H9 (cell line): ENCODE measurements at regions not wholly inside any gene's neighbourhood (a gene's known extent, or its start where the extent isn't known, plus 50 kb on each side); places are given as distances from the start of the nearest gene placed in this dataset.

Source experiments
- DNase-seq: peaks from one replicate; pipeline ENCODE4 v3.0.0-alpha.2; 2017
- H2AFZ ChIP-seq: one replicate; pipeline ENCODE4 v1.6.1; 2013; ENCODE audit warnings: mild to moderate bottlenecking, low read length, control low read depth, moderate library complexity
- H2AK5ac ChIP-seq: 2 replicates; pipeline ENCODE4 v1.6.1; 2013; ENCODE audit warnings: low read length, control low read depth, mixed read lengths; ENCODE audit not compliant: insufficient read length
- H2BK120ac ChIP-seq: one replicate; pipeline ENCODE4 v1.6.1; 2013; ENCODE audit warnings: low read depth, mild to moderate bottlenecking, low read length, control low read depth, inconsistent platforms; ENCODE audit not compliant: poor library complexity, severe bottlenecking
- H2BK12ac ChIP-seq: 2 replicates; pipeline ENCODE4 v1.6.1; 2013; ENCODE audit warnings: low read length, control low read depth, mixed read lengths, low read depth; ENCODE audit not compliant: insufficient read length
- H2BK15ac ChIP-seq: 2 replicates; pipeline ENCODE4 v1.6.1; 2013; ENCODE audit warnings: low read depth, low read length, control low read depth
- H2BK20ac ChIP-seq: one replicate; pipeline ENCODE4 v1.6.1; 2013; ENCODE audit warnings: low read depth, mild to moderate bottlenecking, low read length, control low read depth, inconsistent platforms; ENCODE audit not compliant: poor library complexity, severe bottlenecking
- H2BK5ac ChIP-seq: 2 replicates; pipeline ENCODE4 v1.6.1; 2013; ENCODE audit warnings: low read length, control low read depth, mixed read lengths; ENCODE audit not compliant: insufficient read length
- H3K14ac ChIP-seq: 2 replicates; pipeline ENCODE4 v1.6.1; 2013; ENCODE audit warnings: low read length, control low read depth; ENCODE audit not compliant: insufficient read depth
- H3K18ac ChIP-seq: 2 replicates; pipeline ENCODE4 v1.6.1; 2013; ENCODE audit warnings: low read depth, mild to moderate bottlenecking, mixed read lengths, low read length, control low read depth; ENCODE audit not compliant: insufficient read length
- H3K23ac ChIP-seq: 2 replicates; pipeline ENCODE4 v1.6.1; 2013; ENCODE audit warnings: low read length, control low read depth, mixed read lengths, low read depth; ENCODE audit not compliant: insufficient read length
- H3K23me2 ChIP-seq: 2 replicates; pipeline ENCODE4 v1.6.1; 2013; ENCODE audit warnings: low read depth, mild to moderate bottlenecking, mixed read lengths, low read length, control low read depth; ENCODE audit not compliant: insufficient read length, poor library complexity, severe bottlenecking
- H3K27ac ChIP-seq: 2 replicates; pipeline ENCODE4 v1.5.1; 2013; ENCODE audit warnings: low read length, control low read depth, mixed read lengths, low read depth; ENCODE audit not compliant: insufficient read length
- H3K27me3 ChIP-seq: 2 replicates; pipeline ENCODE4 v1.6.1; 2013; ENCODE audit warnings: low read length, control low read depth, inconsistent platforms; ENCODE audit not compliant: insufficient read depth
- H3K4ac ChIP-seq: 2 replicates; pipeline ENCODE4 v1.6.1; 2013; ENCODE audit warnings: low read depth, mild to moderate bottlenecking, control low read depth, inconsistent platforms, low read length, moderate library complexity
- H3K4me1 ChIP-seq: 2 replicates; pipeline ENCODE4 v1.6.1; 2013; ENCODE audit warnings: low read length, control low read depth, inconsistent platforms; ENCODE audit not compliant: insufficient read depth
- H3K4me2 ChIP-seq: 2 replicates; pipeline ENCODE4 v1.6.1; 2013; ENCODE audit warnings: low read length, control low read depth, mixed read lengths; ENCODE audit not compliant: insufficient read length, insufficient read depth
- H3K56ac ChIP-seq: 2 replicates; pipeline ENCODE4 v1.6.1; 2013; ENCODE audit warnings: low read depth, mild to moderate bottlenecking, mixed read lengths, low read length, control low read depth; ENCODE audit not compliant: insufficient read length
- H3K79me1 ChIP-seq: 2 replicates; pipeline ENCODE4 v1.6.1; 2013; ENCODE audit warnings: low read depth, mild to moderate bottlenecking, moderate library complexity, low read length, control low read depth, inconsistent platforms; ENCODE audit not compliant: insufficient read depth, poor library complexity, severe bottlenecking
- H3K79me2 ChIP-seq: 2 replicates; pipeline ENCODE4 v1.6.1; 2013; ENCODE audit warnings: low read length, control low read depth, inconsistent platforms; ENCODE audit not compliant: insufficient read depth
- H3K9ac ChIP-seq: 2 replicates; pipeline ENCODE4 v1.6.1; 2013; ENCODE audit warnings: low read length, control low read depth, mixed read lengths; ENCODE audit not compliant: insufficient read length; ENCODE audit errors: extremely low read depth
- H3K9me3 ChIP-seq: one replicate; pipeline ENCODE4 v1.6.1; 2013; ENCODE audit warnings: low read depth, low read length, inconsistent platforms; ENCODE audit not compliant: control insufficient read depth
- H3T11ph ChIP-seq: one replicate; pipeline ENCODE4 v1.6.1; 2013; ENCODE audit warnings: mild to moderate bottlenecking, low read length, control low read depth, inconsistent platforms
- H4K20me1 ChIP-seq: one replicate; pipeline ENCODE4 v1.6.1; 2013; ENCODE audit not compliant: control insufficient read depth, insufficient read length, insufficient read depth
- H4K5ac ChIP-seq: 2 replicates; pipeline ENCODE4 v1.6.1; 2013; ENCODE audit warnings: low read depth, mild to moderate bottlenecking, mixed read lengths, low read length, control low read depth; ENCODE audit not compliant: insufficient read length
- H4K8ac ChIP-seq: replicated peaks from 2 replicates; pipeline ENCODE4 v1.6.1; 2013; ENCODE audit warnings: low read length, control low read depth, mixed read lengths, low read depth; ENCODE audit not compliant: insufficient read length
- H4K91ac ChIP-seq: 2 replicates; pipeline ENCODE4 v1.6.1; 2013; ENCODE audit warnings: low read depth, mild to moderate bottlenecking, moderate library complexity, mixed read lengths, low read length, control low read depth; ENCODE audit not compliant: insufficient read length
- H3K27ac Mint-ChIP-seq, 3 experiments: 2 replicates in 2 of 3; 3 replicates in 1 of 3; pipeline ENCODE4 v1.8.0; 2020 to 2021; ENCODE audit warnings: mixed read lengths in 3 of 3, mild to moderate bottlenecking in 1 of 3, moderate library complexity in 1 of 3
- H3K27me3 Mint-ChIP-seq: 2 replicates; pipeline ENCODE4 v1.8.0; 2021; ENCODE audit warnings: low read depth, mild to moderate bottlenecking, moderate library complexity, mixed read lengths
- H3K36me3 Mint-ChIP-seq, 3 experiments: 2 replicates in 2 of 3; 3 replicates in 1 of 3; pipeline ENCODE4 v1.8.0; 2020 to 2021; ENCODE audit warnings: low read depth in 3 of 3, mixed read lengths in 3 of 3; ENCODE audit not compliant: insufficient read depth in 1 of 3
- H3K4me1 Mint-ChIP-seq, 2 experiments: 2 replicates each; pipeline ENCODE4 v1.8.0; 2020; ENCODE audit warnings: mixed read lengths in 2 of 2
- H3K4me3 Mint-ChIP-seq, 2 experiments: 2 replicates in 1 of 2; 3 replicates in 1 of 2; pipeline ENCODE4 v1.8.0; 2020 to 2021; ENCODE audit warnings: mild to moderate bottlenecking in 2 of 2, mixed read lengths in 2 of 2, moderate library complexity in 1 of 2
- H3K9me3 Mint-ChIP-seq, 2 experiments: 2 replicates in 1 of 2; 3 replicates in 1 of 2; pipeline ENCODE4 v1.8.0; 2020; ENCODE audit warnings: mild to moderate bottlenecking in 2 of 2, mixed read lengths in 2 of 2, moderate library complexity in 1 of 2
- CTCF ChIP-seq: fragments of 200-600 bp; sonication (generic); conservative IDR thresholded peaks from 3 replicates; pipeline ENCODE4 v1.8.0; 2021; ENCODE audit warnings: antibody characterized with exemption, mild to moderate bottlenecking
- WGBS: extraction: QIAGEN DNeasy Blood & Tissue Kit; methylation state at CpG from one replicate; pipeline ENCODE4 v1.1.7; 2013; ENCODE audit warnings: missing lambda C conversion rate, low lambda C conversion rate, mixed read lengths; ENCODE audit not compliant: insufficient read length; ENCODE audit errors: extremely low coverage; 5-methylcytosine and 5-hydroxymethylcytosine counted together

DNA sequence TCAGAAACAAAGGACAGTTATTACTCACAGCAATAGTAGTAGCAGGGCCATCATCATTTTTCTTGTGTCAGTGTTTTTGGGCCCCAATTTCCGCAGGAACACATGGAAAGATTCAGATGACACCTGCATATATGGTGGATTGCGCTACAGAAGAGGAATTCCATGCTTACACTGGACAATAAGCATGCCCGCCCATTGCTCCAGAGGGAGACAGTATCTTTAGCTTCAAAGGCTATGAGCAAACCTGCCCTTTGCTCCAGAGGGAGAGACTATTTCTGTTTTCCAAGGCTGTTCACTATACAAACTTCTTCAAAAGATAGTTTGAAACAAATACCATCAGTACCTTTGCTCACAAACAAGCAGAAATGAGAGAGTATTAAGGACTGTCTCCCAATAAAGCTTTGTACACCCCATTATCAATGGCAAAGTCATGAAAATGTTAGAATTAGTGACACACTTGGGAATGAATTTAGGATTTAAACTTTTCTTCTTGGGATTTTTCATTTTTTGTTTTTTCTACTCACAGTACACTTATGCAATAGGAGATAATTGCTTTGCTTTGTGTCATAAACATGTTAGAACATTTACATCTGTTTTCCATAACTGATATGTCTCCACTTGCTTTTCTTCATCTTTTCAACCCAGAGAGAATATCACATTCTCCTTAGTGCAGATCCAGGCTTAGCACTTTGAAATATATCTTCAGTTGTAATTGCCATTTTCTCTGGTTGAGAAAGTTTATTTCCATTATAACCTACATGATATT, 564.5 kb upstream of the ZNF717 start:
- Histone ChIP-seq H4K5ac (no peak overlapping the region), H3K9ac (no peak overlapping the region), H3K56ac (no peak overlapping the region), H2AFZ (no peak overlapping the region), H2BK20ac (no peak overlapping the region), H3K27me3 (no peaks in the 10 kb centered on the region), H3K23ac (no peak overlapping the region), H3K4me2 (no peak overlapping the region), H3T11ph (no peak overlapping the region), H4K91ac (no peak overlapping the region), H3K27ac (no peak overlapping the region), H2BK5ac (no peak overlapping the region), H3K4me1 (peaks cover 8% of the 10 kb centered on the region), H2BK120ac (no peak overlapping the region), H2AK5ac (no peak overlapping the region), H4K8ac (no peak overlapping the region), H3K79me2 (no peaks in the 10 kb centered on the region; the same call in 1 of the 2 replicates), H2BK15ac (no peak overlapping the region), H3K9me3 (no peaks in the 10 kb centered on the region), H3K79me1 (no peaks in the 10 kb centered on the region), H3K4ac (no peak overlapping the region), H3K14ac (no peak overlapping the region), H3K23me2 (no peaks in the 10 kb centered on the region), H3K18ac (no peak overlapping the region), H4K20me1 (no peaks in the 10 kb centered on the region), H2BK12ac (no peak overlapping the region)
- WGBS = no CpG with 5 or more reads among the region's 3 CpGs
- TF ChIP-seq CTCF = no peak
- Mint-ChIP-seq H3K4me3 (no peak overlapping the region), H3K4me1 (peaks cover 31 to 34% of the 10 kb centered on the region in 2 experiments), H3K27ac (peak overlapping the region in 1 of 3 experiments; percentile 36; a peak in 1 of 7 replicates), H3K36me3 (no peaks in the 10 kb centered on the region), H3K27me3 (no peaks in the 10 kb centered on the region), H3K9me3 (no peaks in the 10 kb centered on the region)
- no peak for DNase-seq
